ENCODE measurements at regions not wholly inside any gene's neighbourhood (a gene's known extent, or its start where the extent isn't known, plus 50 kb on each side); places are given as distances from the start of the nearest gene placed in this dataset.

DNA sequence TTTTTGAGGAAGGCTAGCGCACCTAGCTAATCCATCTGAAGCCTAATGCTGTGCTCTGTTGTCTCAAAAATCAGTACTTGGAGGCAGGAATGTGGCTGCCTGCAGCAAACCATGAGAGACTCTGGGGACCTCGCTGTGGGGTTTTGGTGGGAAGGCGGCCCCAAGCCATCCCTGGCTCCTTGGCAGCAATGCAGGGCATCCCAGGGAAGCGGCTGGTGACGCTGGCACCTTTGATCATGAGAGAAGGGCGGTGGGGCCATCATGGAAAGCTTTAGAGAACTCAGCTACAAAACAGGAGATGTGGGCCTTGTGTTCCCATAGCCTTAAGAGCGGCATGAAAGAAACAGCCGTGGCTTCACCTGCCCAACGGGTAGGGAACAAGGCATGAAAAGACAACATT is 101.1 kb upstream of the SFSWAP start:
- Histone ChIP-seq H3K9me1 (ENCODE audit: insufficient read depth, low read length) (no peaks in the 10 kb centered on the region), H3K23ac (ENCODE audit: low read depth, low read length) (no peak overlapping the region), H3K9me3 (ENCODE audit: control insufficient read depth, insufficient read depth, low read length) (no peaks in the 10 kb centered on the region; the same call in 1 of the 2 replicates), H2BK15ac (ENCODE audit: low read depth, low read length) (no peak overlapping the region), H3K79me1 (ENCODE audit: low read depth in 1 of 2, low read length in 2 of 2) (no peaks in the 10 kb centered on the region), H3K18ac (ENCODE audit: low read depth, low read length) (no peak overlapping the region), H4K91ac (ENCODE audit: insufficient read depth, low read depth, low read length) (no peak overlapping the region), H3K14ac (replicated peaks; ENCODE audit: low read depth, low read length) (no peak overlapping the region), H3K4ac (ENCODE audit: low read depth, low read length) (no peak overlapping the region), H4K20me1 (ENCODE audit: insufficient read depth, low read length) (no peaks in the 10 kb centered on the region), H3K27me3 (ENCODE audit: control insufficient read depth, insufficient read depth, low read length) (no peaks in the 10 kb centered on the region), H2BK5ac (ENCODE audit: low read depth, low read length, poor library complexity, severe bottlenecking) (no peak overlapping the region), H4K8ac (ENCODE audit: low read depth in 2 of 2, low read length in 2 of 2) (no peak overlapping the region), H2AK5ac (ENCODE audit: low read depth, low read length) (no peak overlapping the region), H2BK20ac (ENCODE audit: low read depth, low read length) (no peak overlapping the region), H2BK120ac (ENCODE audit: low read depth, low read length) (no peak overlapping the region), H3K27ac (ENCODE audit: insufficient read depth, low read length) (no peak overlapping the region), H3K36me3 (ENCODE audit: control insufficient read depth, insufficient read depth, low read length) (no peaks in the 10 kb centered on the region), H4K5ac (ENCODE audit: low read depth, low read length) (no peak overlapping the region), H3K4me2 (ENCODE audit: low read depth, low read length) (no peak overlapping the region), H2AK9ac (replicated peaks; ENCODE audit: low read depth, low read length, poor library complexity) (no peak overlapping the region), H3K56ac (ENCODE audit: extremely low read depth, insufficient read depth, low read length) (no peak overlapping the region), H3K9ac (ENCODE audit: low read depth, low read length) (no peak overlapping the region), H2AFZ (replicated peaks; ENCODE audit: low read length, poor library complexity) (no peak overlapping the region), H3K4me1 (ENCODE audit: control insufficient read depth, insufficient read depth, low read length) (no peaks in the 10 kb centered on the region), H3K4me3 (ENCODE audit: insufficient read depth, low read depth, low read length) (no peak overlapping the region)
- ATAC-seq (ENCODE audit: low read depth) (no peak), DNase-seq (no peak)
- in situ Hi-C loops (cut with MboI; ENCODE audit: low sequenced_read_pairs) (no loop called here), dilution Hi-C loops (cut with HindIII; ENCODE audit: low sequenced_read_pairs, unreplicated experiment) (no loop called here), intact Hi-C loops (cut with micrococcal nuclease) (loop anchor here (10.0 kb wide), 1 partner anchor 85 kb away; no protein-coding TSS in a partner anchor)
- TF ChIP-seq, protein P1, sequence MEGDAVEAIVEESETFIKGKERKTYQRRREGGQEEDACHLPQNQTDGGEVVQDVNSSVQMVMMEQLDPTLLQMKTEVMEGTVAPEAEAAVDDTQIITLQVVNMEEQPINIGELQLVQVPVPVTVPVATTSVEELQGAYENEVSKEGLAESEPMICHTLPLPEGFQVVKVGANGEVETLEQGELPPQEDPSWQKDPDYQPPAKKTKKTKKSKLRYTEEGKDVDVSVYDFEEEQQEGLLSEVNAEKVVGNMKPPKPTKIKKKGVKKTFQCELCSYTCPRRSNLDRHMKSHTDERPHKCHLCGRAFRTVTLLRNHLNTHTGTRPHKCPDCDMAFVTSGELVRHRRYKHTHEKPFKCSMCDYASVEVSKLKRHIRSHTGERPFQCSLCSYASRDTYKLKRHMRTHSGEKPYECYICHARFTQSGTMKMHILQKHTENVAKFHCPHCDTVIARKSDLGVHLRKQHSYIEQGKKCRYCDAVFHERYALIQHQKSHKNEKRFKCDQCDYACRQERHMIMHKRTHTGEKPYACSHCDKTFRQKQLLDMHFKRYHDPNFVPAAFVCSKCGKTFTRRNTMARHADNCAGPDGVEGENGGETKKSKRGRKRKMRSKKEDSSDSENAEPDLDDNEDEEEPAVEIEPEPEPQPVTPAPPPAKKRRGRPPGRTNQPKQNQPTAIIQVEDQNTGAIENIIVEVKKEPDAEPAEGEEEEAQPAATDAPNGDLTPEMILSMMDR (conservative IDR thresholded peaks at IDR 0.05; ENCODE audit: low read depth, low read length) = no peak
- TF ChIP-seq CEBPB (IDR thresholded peaks at IDR 0.05; ENCODE audit: low read depth, low read length) (no peak), BHLHE40 (IDR thresholded peaks at IDR 0.05; ENCODE audit: low read depth, low read length) (no peak), MXI1 (IDR thresholded peaks at IDR 0.05; ENCODE audit: borderline replicate concordance, low read depth, low read length) (no peak), RCOR1 (IDR thresholded peaks at IDR 0.05; ENCODE audit: insufficient replicate concordance, low read length) (no peak), FOS (IDR thresholded peaks at IDR 0.05; ENCODE audit: low read depth, low read length) (no peak), RAD21 (IDR thresholded peaks at IDR 0.05; ENCODE audit: low read length) (no peak), MAZ (IDR thresholded peaks at IDR 0.05; ENCODE audit: borderline replicate concordance, low read depth, low read length) (no peak), SMC3 (IDR thresholded peaks at IDR 0.05; ENCODE audit: low read depth, low read length) (no peak), MAFK (IDR thresholded peaks at IDR 0.05; ENCODE audit: low read depth, low read length) (no peak), NFE2L2 (IDR thresholded peaks at IDR 0.05; ENCODE audit: low read depth, low read length) (no peak), RFX5 (IDR thresholded peaks at IDR 0.05; ENCODE audit: low read depth, low read length) (no peak), CHD1 (IDR thresholded peaks at IDR 0.05; ENCODE audit: low read depth, low read length) (no peak), POLR2A (IDR thresholded peaks at IDR 0.05; ENCODE audit: low read depth, low read length) (no peak)
- TF ChIP-seq, protein P2, sequence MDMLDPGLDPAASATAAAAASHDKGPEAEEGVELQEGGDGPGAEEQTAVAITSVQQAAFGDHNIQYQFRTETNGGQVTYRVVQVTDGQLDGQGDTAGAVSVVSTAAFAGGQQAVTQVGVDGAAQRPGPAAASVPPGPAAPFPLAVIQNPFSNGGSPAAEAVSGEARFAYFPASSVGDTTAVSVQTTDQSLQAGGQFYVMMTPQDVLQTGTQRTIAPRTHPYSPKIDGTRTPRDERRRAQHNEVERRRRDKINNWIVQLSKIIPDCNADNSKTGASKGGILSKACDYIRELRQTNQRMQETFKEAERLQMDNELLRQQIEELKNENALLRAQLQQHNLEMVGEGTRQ (IDR thresholded peaks at IDR 0.05; ENCODE audit: low read depth, low read length) = no peak
- TF ChIP-seq, protein P3, sequence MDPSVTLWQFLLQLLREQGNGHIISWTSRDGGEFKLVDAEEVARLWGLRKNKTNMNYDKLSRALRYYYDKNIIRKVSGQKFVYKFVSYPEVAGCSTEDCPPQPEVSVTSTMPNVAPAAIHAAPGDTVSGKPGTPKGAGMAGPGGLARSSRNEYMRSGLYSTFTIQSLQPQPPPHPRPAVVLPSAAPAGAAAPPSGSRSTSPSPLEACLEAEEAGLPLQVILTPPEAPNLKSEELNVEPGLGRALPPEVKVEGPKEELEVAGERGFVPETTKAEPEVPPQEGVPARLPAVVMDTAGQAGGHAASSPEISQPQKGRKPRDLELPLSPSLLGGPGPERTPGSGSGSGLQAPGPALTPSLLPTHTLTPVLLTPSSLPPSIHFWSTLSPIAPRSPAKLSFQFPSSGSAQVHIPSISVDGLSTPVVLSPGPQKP (IDR thresholded peaks at IDR 0.05; ENCODE audit: borderline replicate concordance, low read depth, low read length) = no peak
- ChIA-PET CTCF (no interaction called here), POLR2A (ENCODE audit: unreplicated experiment) (no interaction called here)
- 30% methylated on average over 2 of the region's 9 CpGs; no CpG with 5 or more reads in 1 of the 2 experiments for WGBS, 2 experiments (ENCODE audit: extremely low coverage in 2 of 2, insufficient read length in 1 of 2)
- no TSS peak for BruUV-seq (replicated peaks)

All from IMR-90 (cell line).